ENCODE measurements at regions not wholly inside any gene's neighbourhood (a gene's known extent, or its start where the extent isn't known, plus 50 kb on each side); places are given as distances from the start of the nearest gene placed in this dataset.
"Not testable (repeated sequence)": the region's sequence is repeated elsewhere in the genome, so short reads cannot be mapped to it uniquely, and the experiment has no call there.

GRCh38 chrX:113154315-113154714, 313.7 kb upstream of the AMOT start:
- not testable (repeated sequence) for TF ChIP-seq ZNF33A (CRISPR knock-in tag; IDR thresholded peaks at IDR 0.05; ENCODE audit: borderline replicate concordance); ZNF274 (CRISPR knock-in tag; IDR thresholded peaks at IDR 0.05); RFX5 (IDR thresholded peaks at IDR 0.05; ENCODE audit: low read depth, low read length); ZNF773 (CRISPR knock-in tag; IDR thresholded peaks at IDR 0.05; ENCODE audit: borderline replicate concordance); EED (CRISPR knock-in tag; IDR thresholded peaks at IDR 0.05)
- TF ChIP-seq, protein P1, sequence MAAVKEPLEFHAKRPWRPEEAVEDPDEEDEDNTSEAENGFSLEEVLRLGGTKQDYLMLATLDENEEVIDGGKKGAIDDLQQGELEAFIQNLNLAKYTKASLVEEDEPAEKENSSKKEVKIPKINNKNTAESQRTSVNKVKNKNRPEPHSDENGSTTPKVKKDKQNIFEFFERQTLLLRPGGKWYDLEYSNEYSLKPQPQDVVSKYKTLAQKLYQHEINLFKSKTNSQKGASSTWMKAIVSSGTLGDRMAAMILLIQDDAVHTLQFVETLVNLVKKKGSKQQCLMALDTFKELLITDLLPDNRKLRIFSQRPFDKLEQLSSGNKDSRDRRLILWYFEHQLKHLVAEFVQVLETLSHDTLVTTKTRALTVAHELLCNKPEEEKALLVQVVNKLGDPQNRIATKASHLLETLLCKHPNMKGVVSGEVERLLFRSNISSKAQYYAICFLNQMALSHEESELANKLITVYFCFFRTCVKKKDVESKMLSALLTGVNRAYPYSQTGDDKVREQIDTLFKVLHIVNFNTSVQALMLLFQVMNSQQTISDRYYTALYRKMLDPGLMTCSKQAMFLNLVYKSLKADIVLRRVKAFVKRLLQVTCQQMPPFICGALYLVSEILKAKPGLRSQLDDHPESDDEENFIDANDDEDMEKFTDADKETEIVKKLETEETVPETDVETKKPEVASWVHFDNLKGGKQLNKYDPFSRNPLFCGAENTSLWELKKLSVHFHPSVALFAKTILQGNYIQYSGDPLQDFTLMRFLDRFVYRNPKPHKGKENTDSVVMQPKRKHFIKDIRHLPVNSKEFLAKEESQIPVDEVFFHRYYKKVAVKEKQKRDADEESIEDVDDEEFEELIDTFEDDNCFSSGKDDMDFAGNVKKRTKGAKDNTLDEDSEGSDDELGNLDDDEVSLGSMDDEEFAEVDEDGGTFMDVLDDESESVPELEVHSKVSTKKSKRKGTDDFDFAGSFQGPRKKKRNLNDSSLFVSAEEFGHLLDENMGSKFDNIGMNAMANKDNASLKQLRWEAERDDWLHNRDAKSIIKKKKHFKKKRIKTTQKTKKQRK (IDR thresholded peaks at IDR 0.05; ENCODE audit: low read length) = not testable (repeated sequence)
